SU-DHL-6 (cell line): ENCODE measurements at regions not wholly inside any gene's neighbourhood (a gene's known extent, or its start where the extent isn't known, plus 50 kb on each side); places are given as distances from the start of the nearest gene placed in this dataset.

ENCODE experiments used
- EZH2phosphoT487 ChIP-seq: fragments of 200-600 bp; sonication (generic), shearing (Covaris generic); conservative IDR thresholded peaks from 2 replicates; pipeline ENCODE4 v1.6.1; 2018; ENCODE audit warnings: mild to moderate bottlenecking, antibody characterized with exemption, low read length, moderate library complexity, mixed read lengths
- TF ChIP-seq, protein P1 (sequence below): fragments of 200-600 bp; sonication (generic); IDR thresholded peaks from one replicate; pipeline ENCODE4 v1.5.1; 2017; ENCODE audit warnings: antibody characterized with exemption, mild to moderate bottlenecking, low read length, moderate library complexity; ENCODE audit not compliant: insufficient read depth, poor library complexity, severe bottlenecking

DNA sequence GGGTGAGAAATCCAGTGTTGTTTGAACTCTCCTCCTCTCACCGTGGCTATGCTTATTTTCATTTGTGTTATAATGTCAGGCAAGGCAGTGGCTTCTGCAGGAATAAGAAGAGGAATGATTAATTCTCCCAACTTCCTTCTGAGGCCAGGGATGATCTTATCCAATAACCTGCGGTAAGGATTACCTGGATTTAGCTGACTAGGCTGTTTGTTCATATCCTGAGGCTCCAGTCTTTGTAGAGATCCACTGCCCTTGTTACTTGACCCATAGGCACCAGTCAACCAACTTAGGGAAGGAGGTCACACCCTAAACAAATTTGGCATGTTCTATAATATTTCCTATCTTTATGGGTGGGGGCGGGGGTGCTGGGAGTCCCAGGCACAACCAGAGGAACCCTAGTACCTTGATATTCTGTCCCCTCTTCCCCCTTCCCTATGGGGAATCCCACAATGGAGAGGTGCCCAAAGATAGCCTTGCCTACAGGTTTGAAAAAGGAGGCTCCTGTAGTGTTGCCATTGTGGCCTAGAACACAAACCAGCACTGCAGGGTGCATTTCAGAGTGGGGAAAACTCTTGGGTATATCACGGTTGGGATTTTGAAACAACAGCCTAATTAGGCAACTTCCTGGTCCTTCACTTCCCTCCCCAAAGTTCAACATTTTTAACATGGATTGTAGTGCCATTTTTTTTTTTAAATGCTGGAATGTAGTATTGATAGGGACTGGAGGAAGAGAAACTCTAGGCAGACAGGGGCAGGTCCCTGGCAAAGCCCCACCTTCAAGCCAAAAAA is 977.5 kb upstream of the SPRY2 start:
- TF ChIP-seq, protein P1, sequence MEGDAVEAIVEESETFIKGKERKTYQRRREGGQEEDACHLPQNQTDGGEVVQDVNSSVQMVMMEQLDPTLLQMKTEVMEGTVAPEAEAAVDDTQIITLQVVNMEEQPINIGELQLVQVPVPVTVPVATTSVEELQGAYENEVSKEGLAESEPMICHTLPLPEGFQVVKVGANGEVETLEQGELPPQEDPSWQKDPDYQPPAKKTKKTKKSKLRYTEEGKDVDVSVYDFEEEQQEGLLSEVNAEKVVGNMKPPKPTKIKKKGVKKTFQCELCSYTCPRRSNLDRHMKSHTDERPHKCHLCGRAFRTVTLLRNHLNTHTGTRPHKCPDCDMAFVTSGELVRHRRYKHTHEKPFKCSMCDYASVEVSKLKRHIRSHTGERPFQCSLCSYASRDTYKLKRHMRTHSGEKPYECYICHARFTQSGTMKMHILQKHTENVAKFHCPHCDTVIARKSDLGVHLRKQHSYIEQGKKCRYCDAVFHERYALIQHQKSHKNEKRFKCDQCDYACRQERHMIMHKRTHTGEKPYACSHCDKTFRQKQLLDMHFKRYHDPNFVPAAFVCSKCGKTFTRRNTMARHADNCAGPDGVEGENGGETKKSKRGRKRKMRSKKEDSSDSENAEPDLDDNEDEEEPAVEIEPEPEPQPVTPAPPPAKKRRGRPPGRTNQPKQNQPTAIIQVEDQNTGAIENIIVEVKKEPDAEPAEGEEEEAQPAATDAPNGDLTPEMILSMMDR: no peak
- no peak for TF ChIP-seq EZH2phosphoT487
